ENCODE measurements at regions not wholly inside any gene's neighbourhood (a gene's known extent, or its start where the extent isn't known, plus 50 kb on each side); places are given as distances from the start of the nearest gene placed in this dataset.

DNA sequence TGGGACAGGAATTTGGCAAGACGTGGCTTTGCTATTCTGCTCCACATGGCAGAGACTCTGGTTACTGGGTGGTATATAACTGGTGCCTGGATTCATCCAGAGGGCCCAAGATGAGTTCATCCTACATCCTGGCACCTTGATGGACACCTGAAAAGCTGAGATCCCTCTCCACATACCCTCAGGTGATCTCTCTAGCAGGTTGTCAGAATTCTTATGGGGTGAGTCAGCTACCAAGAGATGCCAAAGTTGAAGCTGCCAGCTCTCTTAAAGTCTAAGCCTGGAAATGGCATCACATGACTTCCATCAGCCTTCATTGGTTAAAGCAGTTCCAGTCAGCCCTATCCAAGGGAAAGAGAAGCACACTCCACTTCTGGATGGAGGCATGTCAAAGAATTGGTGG is 300.7 kb upstream of the SEL1L start:
- H3K27me3 Mint-ChIP-seq, result no peaks in the 10 kb centered on the region

DNA sequence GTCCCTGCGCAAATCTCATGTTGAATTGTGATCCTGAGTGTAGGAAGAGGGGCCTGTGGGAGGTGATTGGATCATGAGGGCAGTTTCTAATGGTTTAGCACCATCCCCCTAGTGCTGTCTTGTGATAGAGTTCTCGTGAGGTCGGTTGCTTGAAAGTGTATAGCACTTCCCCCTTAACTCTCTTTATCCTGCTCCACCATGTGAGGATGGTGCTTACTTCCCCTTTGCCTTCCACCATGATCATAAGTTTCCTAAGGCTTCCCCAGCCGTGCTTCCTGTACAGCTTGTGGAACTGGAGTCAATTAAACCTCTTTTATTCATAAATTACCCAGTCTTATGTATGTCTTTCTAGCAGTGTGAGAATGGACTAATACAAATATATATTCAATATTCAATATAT is 303.7 kb upstream of the SEL1L start:
- DNase-seq, result no peak
- peaks cover 7 to 15% (median 9%) of the 10 kb centered on the region in 3 donors for H3K9me3 Mint-ChIP-seq
- POLR2A ChIA-PET, result no interaction called here

More for the DNA sequence above, 300.7 kb upstream of the SEL1L start:
- DNase-seq (no peak), ATAC-seq (replicated peaks in 1 of 4) (no peak)
- H3K27ac ChIP-seq (ENCODE audit: low read length), result no peak overlapping the region
- no peaks in the 10 kb centered on the region for H3K36me3 ChIP-seq (ENCODE audit: control insufficient read depth in 2 of 2, extremely low read depth in 1 of 2, insufficient read depth in 1 of 2, low read length in 1 of 2)
- no peaks in the 10 kb centered on the region for H3K27me3 ChIP-seq (replicated peaks in 1 of 2; ENCODE audit: control insufficient read depth in 2 of 2, extremely low read depth in 1 of 2, insufficient read depth in 2 of 2, low read length in 1 of 2)
- POLR2A ChIA-PET, result no interaction called here
- H3K4me1 ChIP-seq (ENCODE audit: control insufficient read depth in 1 of 2, extremely low read depth in 1 of 2, insufficient read depth in 2 of 2, low read length in 2 of 2), result no peaks in the 10 kb centered on the region
- Mint-ChIP-seq H3K4me1 (no peaks in the 10 kb centered on the region), H3K4me3 (no peak overlapping the region), H3K27ac (no peak overlapping the region), H3K9me3 (peaks cover 7 to 20% (median 9%) of the 10 kb centered on the region in 3 donors), H3K36me3 (no peaks in the 10 kb centered on the region)
- WGBS (ENCODE audit: insufficient coverage), result no CpG with 5 or more reads among the region's 1 CpG
- no peak overlapping the region for H3K4me3 ChIP-seq (ENCODE audit: control insufficient read depth in 1 of 2, extremely low read depth in 1 of 2, low read length in 1 of 2)
- CTCF ChIA-PET, result no interaction called here
- H3K9me3 ChIP-seq, result no peaks in the 10 kb centered on the region

DNA sequence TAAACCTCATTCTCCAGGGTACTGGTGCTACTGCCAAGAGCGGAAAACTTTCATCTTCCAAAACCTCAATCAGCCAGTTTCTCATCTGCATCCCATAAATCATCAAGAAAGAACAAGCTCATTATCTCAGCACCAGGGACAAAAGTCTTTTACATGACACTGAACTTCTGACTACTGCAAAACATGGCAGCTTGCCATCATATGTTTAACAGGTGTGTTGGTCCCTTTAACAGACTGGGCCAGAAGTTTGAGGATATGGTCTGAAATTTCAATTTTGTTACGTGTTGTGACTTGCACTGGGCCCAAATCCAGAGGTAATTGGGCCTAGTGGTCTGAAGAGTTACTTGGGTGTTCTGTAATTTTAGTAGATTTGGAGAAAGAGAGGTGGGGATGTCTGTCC is 305.4 kb upstream of the SEL1L start:
- 100% methylated on average over 1 of the region's 2 CpGs for WGBS (ENCODE audit: insufficient coverage)
- Histone ChIP-seq H3K4me3 (ENCODE audit: control insufficient read depth in 1 of 2, extremely low read depth in 1 of 2, low read length in 1 of 2) (no peak overlapping the region), H3K9me3 (no peaks in the 10 kb centered on the region), H3K36me3 (ENCODE audit: control insufficient read depth in 2 of 2, extremely low read depth in 1 of 2, insufficient read depth in 1 of 2, low read length in 1 of 2) (no peaks in the 10 kb centered on the region), H3K27ac (ENCODE audit: low read length) (no peak overlapping the region), H3K4me1 (ENCODE audit: control insufficient read depth in 1 of 2, extremely low read depth in 1 of 2, insufficient read depth in 2 of 2, low read length in 2 of 2) (no peaks in the 10 kb centered on the region), H3K27me3 (replicated peaks in 1 of 2; ENCODE audit: control insufficient read depth in 2 of 2, extremely low read depth in 1 of 2, insufficient read depth in 2 of 2, low read length in 1 of 2) (no peaks in the 10 kb centered on the region)
- peaks cover 9 to 15% (median 11%) of the 10 kb centered on the region in 3 donors for H3K9me3 Mint-ChIP-seq
- POLR2A ChIA-PET, result no interaction called here
- no peaks in the 10 kb centered on the region for H3K4me1 Mint-ChIP-seq
- H3K27me3 Mint-ChIP-seq, result no peaks in the 10 kb centered on the region
- ATAC-seq (replicated peaks in 1 of 4) (no peak), DNase-seq (no peak)
- CTCF ChIA-PET, result no interaction called here
- H3K27ac Mint-ChIP-seq, result no peak overlapping the region
- H3K36me3 Mint-ChIP-seq, result no peaks in the 10 kb centered on the region
- no peak overlapping the region for H3K4me3 Mint-ChIP-seq

More for the DNA sequence above, 303.7 kb upstream of the SEL1L start:
- Mint-ChIP-seq H3K27me3 (no peaks in the 10 kb centered on the region), H3K4me1 (no peaks in the 10 kb centered on the region), H3K4me3 (no peak overlapping the region), H3K36me3 (no peaks in the 10 kb centered on the region), H3K27ac (no peak overlapping the region)
- Histone ChIP-seq H3K4me1 (ENCODE audit: control insufficient read depth in 1 of 2, extremely low read depth in 1 of 2, insufficient read depth in 2 of 2, low read length in 2 of 2) (no peaks in the 10 kb centered on the region), H3K27me3 (replicated peaks in 1 of 2; ENCODE audit: control insufficient read depth in 2 of 2, extremely low read depth in 1 of 2, insufficient read depth in 2 of 2, low read length in 1 of 2) (no peaks in the 10 kb centered on the region), H3K27ac (ENCODE audit: low read length) (no peak overlapping the region), H3K9me3 (no peaks in the 10 kb centered on the region), H3K4me3 (ENCODE audit: control insufficient read depth in 1 of 2, extremely low read depth in 1 of 2, low read length in 1 of 2) (no peak overlapping the region), H3K36me3 (ENCODE audit: control insufficient read depth in 2 of 2, extremely low read depth in 1 of 2, insufficient read depth in 1 of 2, low read length in 1 of 2) (no peaks in the 10 kb centered on the region)
- CTCF ChIA-PET, result no interaction called here
- WGBS (ENCODE audit: insufficient coverage), result 60% methylated on average over 1 of the region's 4 CpGs
- no peak for ATAC-seq (replicated peaks in 1 of 4)

DNA sequence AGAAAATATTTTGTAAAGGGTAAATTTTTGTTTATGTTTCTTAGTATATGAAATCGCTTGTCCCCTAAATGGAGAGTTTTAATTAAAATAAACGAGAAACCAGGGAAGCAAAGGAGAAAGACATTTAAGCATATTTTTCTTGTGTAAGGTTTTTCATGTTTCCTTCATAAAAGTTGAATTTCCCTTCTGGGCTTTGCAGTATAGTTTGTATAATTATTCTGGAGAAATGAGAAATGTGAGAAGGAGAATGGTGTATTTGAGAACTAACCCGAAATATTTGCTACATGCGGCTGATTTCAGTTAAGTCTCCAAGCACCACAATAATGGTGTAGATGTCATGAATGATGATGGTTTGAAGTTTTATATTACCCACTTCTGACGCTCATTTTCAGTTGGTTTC is 307.7 kb upstream of the SEL1L start:
- no peaks in the 10 kb centered on the region for H3K4me1 ChIP-seq (ENCODE audit: control insufficient read depth in 1 of 2, extremely low read depth in 1 of 2, insufficient read depth in 2 of 2, low read length in 2 of 2)
- Mint-ChIP-seq H3K4me1 (no peaks in the 10 kb centered on the region), H3K4me3 (no peak overlapping the region), H3K9me3 (peaks cover 5 to 14% (median 14%) of the 10 kb centered on the region in 3 donors), H3K27ac (no peak overlapping the region), H3K27me3 (no peaks in the 10 kb centered on the region), H3K36me3 (no peaks in the 10 kb centered on the region)
- DNase-seq, result no peak
- no peak for ATAC-seq (replicated peaks in 1 of 4)
- H3K27me3 ChIP-seq (replicated peaks in 1 of 2; ENCODE audit: control insufficient read depth in 2 of 2, extremely low read depth in 1 of 2, insufficient read depth in 2 of 2, low read length in 1 of 2), result no peaks in the 10 kb centered on the region
- H3K4me3 ChIP-seq (ENCODE audit: control insufficient read depth in 1 of 2, extremely low read depth in 1 of 2, low read length in 1 of 2), result no peak overlapping the region
- POLR2A ChIA-PET, result no interaction called here
- H3K27ac ChIP-seq (ENCODE audit: low read length), result no peak overlapping the region
- H3K9me3 ChIP-seq, result no peaks in the 10 kb centered on the region
- WGBS (ENCODE audit: insufficient coverage), result 79% methylated on average over 2 of the region's 5 CpGs
- no peaks in the 10 kb centered on the region for H3K36me3 ChIP-seq (ENCODE audit: control insufficient read depth in 2 of 2, extremely low read depth in 1 of 2, insufficient read depth in 1 of 2, low read length in 1 of 2)
- CTCF ChIA-PET, result no interaction called here

DNA sequence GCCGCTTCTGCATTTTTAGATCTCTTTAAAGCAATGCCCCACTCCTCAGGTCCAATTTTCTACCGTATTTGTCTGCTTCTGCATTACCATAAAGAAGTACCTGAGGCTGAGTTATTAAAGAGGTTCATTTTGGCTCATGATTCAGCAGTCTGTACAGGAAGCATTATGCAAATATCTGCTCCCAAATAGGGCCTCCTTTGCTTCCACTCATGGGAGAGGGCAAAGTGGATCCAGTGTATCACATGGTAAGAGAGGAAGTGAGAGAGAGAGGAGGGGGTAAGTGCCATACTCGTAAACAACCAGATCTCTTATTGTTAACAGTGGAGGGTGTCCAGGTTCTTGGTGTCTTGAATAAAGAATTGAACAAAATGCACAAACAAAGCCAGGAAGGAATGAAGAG is 316.1 kb upstream of the SEL1L start:
- H3K4me3 ChIP-seq (ENCODE audit: control insufficient read depth in 1 of 2, extremely low read depth in 1 of 2, low read length in 1 of 2), result no peak overlapping the region
- no peaks in the 10 kb centered on the region for H3K27me3 ChIP-seq (replicated peaks in 1 of 2; ENCODE audit: control insufficient read depth in 2 of 2, extremely low read depth in 1 of 2, insufficient read depth in 2 of 2, low read length in 1 of 2)
- Mint-ChIP-seq H3K4me3 (no peak overlapping the region), H3K27me3 (no peaks in the 10 kb centered on the region), H3K4me1 (no peaks in the 10 kb centered on the region), H3K36me3 (no peaks in the 10 kb centered on the region), H3K27ac (no peak overlapping the region), H3K9me3 (peaks cover 18 to 30% (median 28%) of the 10 kb centered on the region in 3 donors)
- ChIA-PET POLR2A (no interaction called here), CTCF (no interaction called here)
- DNase-seq (no peak), ATAC-seq (replicated peaks in 1 of 4) (no peak)
- no peaks in the 10 kb centered on the region for H3K4me1 ChIP-seq (ENCODE audit: control insufficient read depth in 1 of 2, extremely low read depth in 1 of 2, insufficient read depth in 2 of 2, low read length in 2 of 2)
- H3K36me3 ChIP-seq (ENCODE audit: control insufficient read depth in 2 of 2, extremely low read depth in 1 of 2, insufficient read depth in 1 of 2, low read length in 1 of 2), result no peaks in the 10 kb centered on the region
- no CpG with 5 or more reads among the region's 3 CpGs for WGBS (ENCODE audit: insufficient coverage)
- H3K27ac ChIP-seq (ENCODE audit: low read length), result no peak overlapping the region
- H3K9me3 ChIP-seq, result no peaks in the 10 kb centered on the region

DNA sequence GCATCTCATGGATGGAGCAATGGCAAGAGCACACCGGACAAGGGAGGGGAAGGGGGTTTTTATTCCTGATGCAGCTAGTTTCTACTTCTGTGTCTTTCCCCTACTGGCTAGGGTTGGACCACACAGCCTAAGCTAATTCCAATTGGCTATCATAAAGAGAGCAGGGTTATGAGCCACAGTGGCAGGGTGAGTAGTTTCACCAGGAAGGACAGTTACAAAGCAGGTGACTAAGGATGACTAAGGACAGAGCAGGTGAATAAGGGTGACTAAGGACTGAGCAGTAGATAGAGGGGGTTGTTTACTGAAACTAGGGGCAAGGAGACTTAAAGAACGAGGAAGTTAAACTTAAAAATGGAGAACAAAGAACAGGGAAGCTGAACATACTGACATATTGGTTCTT is 321.4 kb upstream of the SEL1L start:
- CTCF ChIA-PET, result no interaction called here
- no peak overlapping the region for H3K4me3 Mint-ChIP-seq

DNA sequence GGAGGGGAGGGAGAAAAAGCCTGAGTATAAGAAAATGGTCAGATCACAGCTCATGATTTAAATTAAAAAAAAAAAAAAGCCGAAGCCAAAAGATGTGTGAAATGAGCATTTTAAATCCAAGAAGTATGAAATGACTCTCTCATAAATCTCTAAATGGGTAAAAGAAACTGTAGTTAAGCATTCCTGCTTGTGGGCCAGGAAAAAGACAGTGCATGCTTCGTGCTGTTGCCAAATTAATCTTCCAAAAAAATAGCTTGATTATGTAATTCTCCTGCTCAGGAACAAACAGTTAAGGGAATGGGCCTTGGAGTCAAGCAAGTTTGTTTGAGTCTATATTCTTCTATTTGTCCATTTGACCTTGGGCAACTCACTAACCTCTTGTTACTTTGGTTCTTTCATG is 325.4 kb upstream of the SEL1L start:
- Mint-ChIP-seq H3K36me3 (no peaks in the 10 kb centered on the region), H3K27me3 (no peaks in the 10 kb centered on the region), H3K4me3 (no peak overlapping the region), H3K27ac (no peak overlapping the region), H3K4me1 (no peaks in the 10 kb centered on the region), H3K9me3 (peaks cover 16 to 29% (median 26%) of the 10 kb centered on the region in 3 donors)
- DNase-seq (no peak), ATAC-seq (replicated peaks in 1 of 4) (no peak)
- H3K9me3 ChIP-seq, result no peaks in the 10 kb centered on the region
- no peaks in the 10 kb centered on the region for H3K27me3 ChIP-seq (replicated peaks in 1 of 2; ENCODE audit: control insufficient read depth in 2 of 2, extremely low read depth in 1 of 2, insufficient read depth in 2 of 2, low read length in 1 of 2)
- no CpG with 5 or more reads among the region's 2 CpGs for WGBS (ENCODE audit: insufficient coverage)
- no peaks in the 10 kb centered on the region for H3K36me3 ChIP-seq (ENCODE audit: control insufficient read depth in 2 of 2, extremely low read depth in 1 of 2, insufficient read depth in 1 of 2, low read length in 1 of 2)
- ChIA-PET POLR2A (no interaction called here), CTCF (interaction anchor here in 1 of 2 donors (0.6 kb wide), 1 partner anchor 12 kb away, joined by 4 read pairs; no protein-coding TSS in a partner anchor)
- no peak overlapping the region for H3K27ac ChIP-seq (ENCODE audit: low read length)
- no peak overlapping the region for H3K4me3 ChIP-seq (ENCODE audit: control insufficient read depth in 1 of 2, extremely low read depth in 1 of 2, low read length in 1 of 2)
- H3K4me1 ChIP-seq (ENCODE audit: control insufficient read depth in 1 of 2, extremely low read depth in 1 of 2, insufficient read depth in 2 of 2, low read length in 2 of 2), result no peaks in the 10 kb centered on the region

More for the DNA sequence above, 321.4 kb upstream of the SEL1L start:
- H3K36me3 Mint-ChIP-seq, result no peaks in the 10 kb centered on the region
- no peaks in the 10 kb centered on the region for H3K36me3 ChIP-seq (ENCODE audit: control insufficient read depth in 2 of 2, extremely low read depth in 1 of 2, insufficient read depth in 1 of 2, low read length in 1 of 2)
- H3K4me1 ChIP-seq (ENCODE audit: control insufficient read depth in 1 of 2, extremely low read depth in 1 of 2, insufficient read depth in 2 of 2, low read length in 2 of 2), result no peaks in the 10 kb centered on the region
- H3K4me1 Mint-ChIP-seq, result no peaks in the 10 kb centered on the region
- H3K27me3 ChIP-seq (replicated peaks in 1 of 2; ENCODE audit: control insufficient read depth in 2 of 2, extremely low read depth in 1 of 2, insufficient read depth in 2 of 2, low read length in 1 of 2), result no peaks in the 10 kb centered on the region
- ATAC-seq (replicated peaks in 1 of 4), result no peak
- no peak overlapping the region for H3K27ac Mint-ChIP-seq
- POLR2A ChIA-PET, result interaction anchor here in 1 of 2 donors (0.6 kb wide), 1 partner anchor 123 kb away, joined by 3 read pairs; no protein-coding TSS in a partner anchor
- H3K9me3 ChIP-seq, result no peaks in the 10 kb centered on the region
- peaks cover 16 to 36% (median 29%) of the 10 kb centered on the region in 3 donors for H3K9me3 Mint-ChIP-seq
- H3K4me3 ChIP-seq (ENCODE audit: control insufficient read depth in 1 of 2, extremely low read depth in 1 of 2, low read length in 1 of 2), result no peak overlapping the region
- WGBS (ENCODE audit: insufficient coverage), result 30% methylated on average over 2 of the region's 2 CpGs
- H3K27ac ChIP-seq (ENCODE audit: low read length), result no peak overlapping the region
- no peaks in the 10 kb centered on the region for H3K27me3 Mint-ChIP-seq
- DNase-seq, result no peak
